Epidermal melanocyte (primary cell): ENCODE measurements at regions not wholly inside any gene's neighbourhood (a gene's known extent, or its start where the extent isn't known, plus 50 kb on each side); places are given as distances from the start of the nearest gene placed in this dataset.
"Not testable (repeated sequence)": the region's sequence is repeated elsewhere in the genome, so short reads cannot be mapped to it uniquely, and the experiment has no call there.

Experiments used
- DNase-seq: peaks from one replicate; pipeline ENCODE4 v3.0.0; 2011; ENCODE audit warnings: low spot score; ENCODE audit not compliant: insufficient read length

GRCh38 chr5:38149815-38150195, 108.6 kb upstream of the EGFLAM start:
- DNase-seq = no peak

- no peak for DNase-seq
These were observed 110.2 kb upstream of the EGFLAM start for GRCh38 chr5:38148021-38148625.

GRCh38 chr5:38143384-38143783, 115.0 kb upstream of the EGFLAM start:
- DNase-seq = no peak

- no peak for DNase-seq
These were observed 116.7 kb upstream of the EGFLAM start for GRCh38 chr5:38141665-38142064.

- DNase-seq = no peak
These were observed 119.8 kb upstream of the EGFLAM start for GRCh38 chr5:38138574-38138973.

- DNase-seq = no peak
These were observed 122.8 kb upstream of the EGFLAM start for GRCh38 chr5:38135486-38136039.

GRCh38 chr5:38134810-38135209, 123.5 kb upstream of the EGFLAM start:
- no peak for DNase-seq

GRCh38 chr5:38134294-38134693, 124.1 kb upstream of the EGFLAM start:
- not testable (repeated sequence) for DNase-seq

GRCh38 chr5:38131686-38132085, 126.7 kb upstream of the EGFLAM start:
- no peak for DNase-seq

GRCh38 chr5:38124321-38124720, 134.0 kb upstream of the EGFLAM start:
- DNase-seq = no peak

- no peak for DNase-seq
These were observed 136.9 kb upstream of the EGFLAM start for GRCh38 chr5:38121420-38121819.

GRCh38 chr5:38119836-38120235, 138.5 kb upstream of the EGFLAM start:
- DNase-seq = no peak

GRCh38 chr5:38117784-38118479, 140.4 kb upstream of the EGFLAM start:
- DNase-seq = no peak

- DNase-seq = no peak
These were observed 143.0 kb upstream of the EGFLAM start for GRCh38 chr5:38115318-38115827.

GRCh38 chr5:38113880-38114279, 144.5 kb upstream of the EGFLAM start:
- no peak for DNase-seq

- no peak for DNase-seq
These were observed 144.9 kb upstream of the EGFLAM start for GRCh38 chr5:38113456-38113855.

GRCh38 chr5:38112938-38113337, 145.4 kb upstream of the EGFLAM start:
- no peak for DNase-seq

GRCh38 chr5:38110130-38110529, 148.2 kb upstream of the EGFLAM start:
- no peak for DNase-seq

GRCh38 chr5:38107096-38107495, 151.3 kb upstream of the EGFLAM start:
- DNase-seq = no peak

GRCh38 chr5:38105801-38106200, 152.6 kb upstream of the EGFLAM start:
- DNase-seq = no peak

GRCh38 chr5:38105231-38105570, 153.2 kb upstream of the EGFLAM start:
- DNase-seq = no peak

GRCh38 chr5:38104497-38105230, 153.7 kb upstream of the EGFLAM start:
- no peak for DNase-seq
